Bronchial epithelial cell (primary cell): ENCODE measurements at regions not wholly inside any gene's neighbourhood (a gene's known extent, or its start where the extent isn't known, plus 50 kb on each side); places are given as distances from the start of the nearest gene placed in this dataset.

Experiments
- DNase-seq: peaks from one replicate; pipeline ENCODE4 v3.0.0-alpha.2; 2010; ENCODE audit warnings: low read depth
- FAIRE-seq: peaks from 2 replicates; lab custom pipeline; 2011; peaks lifted over from hg19 to GRCh38; lab: Jason Lieb, UNC
- H3K27me3 ChIP-seq: 2 replicates; pipeline ENCODE4 v1.5.1; 2011; ENCODE audit warnings: low read length; ENCODE audit not compliant: control insufficient read depth, insufficient read depth
- H3K36me3 ChIP-seq: 2 replicates; pipeline ENCODE4 v1.5.1; 2011; ENCODE audit warnings: low read length; ENCODE audit not compliant: control insufficient read depth, insufficient read depth
- H3K4me3 ChIP-seq: 2 replicates; pipeline ENCODE4 v1.5.1; 2011; ENCODE audit warnings: mild to moderate bottlenecking, low read depth, low read length, control low read depth
- TF ChIP-seq, protein P1 (sequence below): IDR thresholded peaks from 2 replicates; pipeline ENCODE4 v1.5.1; 2011; ENCODE audit warnings: mild to moderate bottlenecking, moderate library complexity, low read length, control low read depth, inconsistent platforms; ENCODE audit not compliant: insufficient read depth, severe bottlenecking

DNA sequence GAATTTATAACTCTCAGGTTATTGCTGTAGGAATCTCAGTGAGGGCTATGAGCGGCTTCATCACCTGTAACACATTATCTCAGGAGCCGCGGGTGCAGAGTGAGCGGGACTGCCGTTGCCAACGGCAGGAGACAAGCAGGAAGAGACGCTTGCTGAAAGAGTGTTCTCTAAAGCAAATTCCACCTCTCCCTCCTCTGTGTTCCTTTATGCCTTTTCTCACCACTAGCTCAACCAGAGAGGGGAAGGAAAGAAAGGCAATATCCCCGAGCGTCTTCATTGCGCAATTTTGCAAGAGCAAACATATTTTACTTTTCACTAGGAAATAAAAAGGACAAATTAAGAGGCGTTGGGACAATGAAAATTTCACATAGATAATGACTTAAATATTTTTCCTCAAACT lies 185.2 kb upstream of the EXOC2 start:
- FAIRE-seq (no peak), DNase-seq (peak; percentile 9)
- H3K27me3 ChIP-seq: peaks cover 3% of the 10 kb centered on the region
- no peaks in the 10 kb centered on the region for H3K36me3 ChIP-seq
- H3K4me3 ChIP-seq: no peak overlapping the region
- TF ChIP-seq, protein P1, sequence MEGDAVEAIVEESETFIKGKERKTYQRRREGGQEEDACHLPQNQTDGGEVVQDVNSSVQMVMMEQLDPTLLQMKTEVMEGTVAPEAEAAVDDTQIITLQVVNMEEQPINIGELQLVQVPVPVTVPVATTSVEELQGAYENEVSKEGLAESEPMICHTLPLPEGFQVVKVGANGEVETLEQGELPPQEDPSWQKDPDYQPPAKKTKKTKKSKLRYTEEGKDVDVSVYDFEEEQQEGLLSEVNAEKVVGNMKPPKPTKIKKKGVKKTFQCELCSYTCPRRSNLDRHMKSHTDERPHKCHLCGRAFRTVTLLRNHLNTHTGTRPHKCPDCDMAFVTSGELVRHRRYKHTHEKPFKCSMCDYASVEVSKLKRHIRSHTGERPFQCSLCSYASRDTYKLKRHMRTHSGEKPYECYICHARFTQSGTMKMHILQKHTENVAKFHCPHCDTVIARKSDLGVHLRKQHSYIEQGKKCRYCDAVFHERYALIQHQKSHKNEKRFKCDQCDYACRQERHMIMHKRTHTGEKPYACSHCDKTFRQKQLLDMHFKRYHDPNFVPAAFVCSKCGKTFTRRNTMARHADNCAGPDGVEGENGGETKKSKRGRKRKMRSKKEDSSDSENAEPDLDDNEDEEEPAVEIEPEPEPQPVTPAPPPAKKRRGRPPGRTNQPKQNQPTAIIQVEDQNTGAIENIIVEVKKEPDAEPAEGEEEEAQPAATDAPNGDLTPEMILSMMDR: no peak

DNA sequence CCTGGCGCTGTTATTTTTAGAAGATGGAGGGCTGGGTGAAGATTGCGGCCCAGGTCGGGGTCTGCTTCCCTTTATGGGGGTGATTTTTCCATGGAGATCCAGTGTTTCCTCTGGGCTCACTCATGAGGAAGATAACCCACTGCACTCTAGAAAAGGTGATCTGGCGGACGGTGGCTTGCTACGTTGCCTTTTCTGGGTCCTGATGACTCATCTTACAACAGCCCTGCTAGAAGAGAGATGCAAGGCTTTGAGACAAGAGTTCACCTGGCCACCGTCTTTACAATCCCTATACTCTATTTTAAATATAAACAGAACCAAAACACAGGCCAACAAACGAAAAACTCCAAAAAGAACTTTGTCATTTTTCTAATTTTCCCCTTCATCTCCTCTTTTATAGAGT lies 182.1 kb upstream of the EXOC2 start:
- no peak overlapping the region for H3K4me3 ChIP-seq
- no peak for FAIRE-seq
- H3K27me3 ChIP-seq: peaks cover 3% of the 10 kb centered on the region
- TF ChIP-seq, protein P1: no peak
- no peaks in the 10 kb centered on the region for H3K36me3 ChIP-seq
- DNase-seq: no peak

DNA sequence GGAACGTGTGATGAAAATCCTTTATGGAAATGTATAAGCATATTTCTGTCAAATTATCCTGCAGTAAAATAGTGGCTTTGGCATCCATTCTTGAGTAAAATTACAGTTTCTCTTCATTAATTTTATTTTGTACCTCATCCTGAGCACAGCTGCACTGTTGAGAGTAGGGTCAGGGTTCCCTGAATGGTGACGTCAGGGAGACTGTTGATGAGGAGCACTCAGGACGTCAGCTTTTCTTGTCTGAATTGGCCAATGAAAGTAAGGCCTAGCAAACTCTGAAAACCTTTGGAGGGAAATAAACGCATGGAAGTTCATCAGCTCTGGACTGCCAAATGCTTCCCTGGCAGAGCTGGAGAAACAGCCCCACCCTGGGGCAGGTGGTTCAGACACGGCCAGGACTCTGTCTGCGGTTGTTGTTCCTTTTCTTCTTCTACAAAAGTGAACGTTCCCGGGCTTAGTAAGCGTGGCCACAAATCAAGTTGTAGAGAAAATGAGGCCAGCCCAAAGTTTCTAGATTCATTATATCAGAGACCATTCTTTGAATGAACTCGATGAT lies 179.7 kb upstream of the EXOC2 start:
- TF ChIP-seq, protein P1: no peak
- no peak for DNase-seq
- H3K4me3 ChIP-seq: no peak overlapping the region
- H3K36me3 ChIP-seq: no peaks in the 10 kb centered on the region
- peaks cover 3% of the 10 kb centered on the region for H3K27me3 ChIP-seq
- no peak for FAIRE-seq

DNA sequence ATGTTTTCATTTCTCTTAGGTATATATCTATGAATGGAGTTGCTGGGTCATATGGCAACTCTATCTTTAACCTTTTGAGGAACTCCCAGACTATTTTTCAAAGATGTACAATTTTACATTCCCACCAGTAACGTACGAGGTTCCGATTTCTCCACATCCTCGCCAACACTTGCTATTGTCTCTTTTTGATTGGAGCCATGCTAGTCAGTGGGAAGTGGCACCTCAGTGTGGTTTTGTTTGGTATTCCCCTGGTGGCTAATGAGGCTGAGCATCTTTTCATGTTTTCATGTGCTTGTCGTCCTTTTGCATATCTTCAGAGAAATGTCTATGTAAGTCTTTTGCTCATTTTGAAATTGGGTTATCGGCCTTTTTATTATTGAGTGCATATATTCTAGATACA lies 178.6 kb upstream of the EXOC2 start:
- FAIRE-seq (no peak), DNase-seq (no peak)
- TF ChIP-seq, protein P1: no peak
- peaks cover 3% of the 10 kb centered on the region for H3K27me3 ChIP-seq
- no peaks in the 10 kb centered on the region for H3K36me3 ChIP-seq
- H3K4me3 ChIP-seq: no peak overlapping the region

DNA sequence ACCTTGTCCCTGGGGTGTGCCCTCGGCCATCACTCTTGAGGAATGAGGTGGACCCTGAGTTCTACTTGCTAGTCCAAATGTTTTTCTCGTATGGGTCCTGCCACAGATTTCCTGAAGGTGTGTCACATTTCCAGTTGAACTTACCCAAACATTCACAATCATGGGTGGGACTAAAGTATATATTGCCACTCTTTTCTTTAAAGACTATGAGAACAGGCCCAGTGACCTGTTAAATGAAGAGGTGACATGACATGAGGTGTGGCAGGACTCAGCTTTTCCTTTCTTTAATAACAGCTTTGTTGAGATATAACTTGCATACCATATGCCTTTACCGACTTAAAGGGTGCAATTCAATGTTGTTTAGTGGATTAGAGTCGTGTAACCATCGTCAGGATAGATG lies 177.2 kb upstream of the EXOC2 start:
- TF ChIP-seq, protein P1: no peak
- Histone ChIP-seq H3K36me3 (no peaks in the 10 kb centered on the region), H3K4me3 (no peak overlapping the region), H3K27me3 (peaks cover 2% of the 10 kb centered on the region)
- no peak for DNase-seq
- no peak for FAIRE-seq

DNA sequence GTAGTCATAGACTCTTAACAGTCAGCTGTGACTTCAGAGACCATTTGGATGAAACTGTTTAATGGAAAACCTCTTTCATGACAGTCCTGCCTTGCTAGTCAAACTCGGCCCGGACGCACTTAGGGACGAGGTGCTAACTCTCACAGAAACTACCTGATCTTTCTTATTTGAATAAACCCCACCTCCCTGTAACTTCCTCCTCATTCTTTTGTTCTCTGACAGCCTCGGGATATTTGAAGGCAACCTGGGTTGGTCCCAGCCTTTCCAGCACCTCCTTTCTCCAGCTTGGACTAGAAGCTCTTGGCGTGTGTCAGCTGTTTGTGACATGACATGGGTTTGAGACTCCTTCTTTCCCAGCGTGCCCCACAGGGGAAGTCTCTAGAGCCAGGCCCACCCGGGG lies 175.3 kb upstream of the EXOC2 start:
- Histone ChIP-seq H3K36me3 (no peaks in the 10 kb centered on the region), H3K27me3 (no peaks in the 10 kb centered on the region), H3K4me3 (no peak overlapping the region)
- TF ChIP-seq, protein P1: no peak
- FAIRE-seq: no peak
- DNase-seq: no peak
